IPS-20b (cell line): ENCODE measurements at regions not wholly inside any gene's neighbourhood (a gene's known extent, or its start where the extent isn't known, plus 50 kb on each side); places are given as distances from the start of the nearest gene placed in this dataset.

ENCODE experiments used
- H3K27ac ChIP-seq: one replicate; pipeline ENCODE4 v1.5.1; 2013; ENCODE audit warnings: low read length
- H3K27me3 ChIP-seq: 2 replicates; pipeline ENCODE4 v1.6.1; 2013; ENCODE audit warnings: mild to moderate bottlenecking, low read length, inconsistent platforms; ENCODE audit not compliant: insufficient read depth
- H3K36me3 ChIP-seq: 2 replicates; pipeline ENCODE4 v1.6.1; 2013; ENCODE audit warnings: low read depth, mild to moderate bottlenecking, inconsistent platforms, low read length, moderate library complexity; ENCODE audit not compliant: insufficient read depth
- H3K4me1 ChIP-seq: 2 replicates; pipeline ENCODE4 v1.6.1; 2013; ENCODE audit warnings: mild to moderate bottlenecking, control low read depth, inconsistent platforms, low read length, moderate library complexity; ENCODE audit not compliant: insufficient read depth
- H3K4me3 ChIP-seq: 2 replicates; pipeline ENCODE4 v1.5.1; 2013; ENCODE audit warnings: mild to moderate bottlenecking, low read length, inconsistent platforms
- H3K9ac ChIP-seq: 2 replicates; pipeline ENCODE4 v1.6.1; 2013; ENCODE audit warnings: low read depth, mild to moderate bottlenecking, inconsistent platforms, low read length, moderate library complexity
- H3K9me3 ChIP-seq: 2 replicates; pipeline ENCODE4 v1.6.1; 2013; ENCODE audit warnings: mild to moderate bottlenecking, low read depth, low read length, inconsistent platforms; ENCODE audit not compliant: insufficient read depth

- Histone ChIP-seq H3K27me3 (no peaks in the 10 kb centered on the region), H3K9ac (no peak overlapping the region), H3K27ac (no peak overlapping the region), H3K36me3 (no peaks in the 10 kb centered on the region), H3K4me3 (no peak overlapping the region), H3K4me1 (peaks cover 25% of the 10 kb centered on the region), H3K9me3 (no peaks in the 10 kb centered on the region)
Observed at GRCh38 chr2:58448845-58449244, 207.7 kb upstream of the FANCL start.

GRCh38 chr2:58448065-58448507 lies 207.0 kb upstream of the FANCL start:
- peaks cover 25% of the 10 kb centered on the region for H3K4me1 ChIP-seq
- no peaks in the 10 kb centered on the region for H3K36me3 ChIP-seq
- H3K27ac ChIP-seq, result no peak overlapping the region
- H3K4me3 ChIP-seq, result no peak overlapping the region
- H3K27me3 ChIP-seq, result no peaks in the 10 kb centered on the region
- no peak overlapping the region for H3K9ac ChIP-seq
- no peaks in the 10 kb centered on the region for H3K9me3 ChIP-seq

GRCh38 chr2:58447586-58447985 lies 206.5 kb upstream of the FANCL start:
- Histone ChIP-seq H3K4me1 (peaks cover 25% of the 10 kb centered on the region), H3K27ac (no peak overlapping the region), H3K4me3 (no peak overlapping the region), H3K9me3 (no peaks in the 10 kb centered on the region), H3K36me3 (no peaks in the 10 kb centered on the region), H3K27me3 (no peaks in the 10 kb centered on the region), H3K9ac (no peak overlapping the region)

GRCh38 chr2:58441643-58442042 lies 200.5 kb upstream of the FANCL start:
- H3K9me3 ChIP-seq, result no peaks in the 10 kb centered on the region
- no peaks in the 10 kb centered on the region for H3K36me3 ChIP-seq
- no peak overlapping the region for H3K4me3 ChIP-seq
- H3K4me1 ChIP-seq, result peaks cover 9% of the 10 kb centered on the region
- no peak overlapping the region for H3K27ac ChIP-seq
- H3K9ac ChIP-seq, result no peak overlapping the region
- no peaks in the 10 kb centered on the region for H3K27me3 ChIP-seq

- H3K27ac ChIP-seq, result no peak overlapping the region
- H3K4me1 ChIP-seq, result peaks cover 19% of the 10 kb centered on the region
Observed at GRCh38 chr2:58436872-58437271, 195.7 kb upstream of the FANCL start.

GRCh38 chr2:58435246-58435645 lies 194.1 kb upstream of the FANCL start:
- H3K36me3 ChIP-seq, result no peaks in the 10 kb centered on the region
- peaks cover 19% of the 10 kb centered on the region for H3K4me1 ChIP-seq
- no peak overlapping the region for H3K27ac ChIP-seq
- no peaks in the 10 kb centered on the region for H3K9me3 ChIP-seq
- no peak overlapping the region for H3K9ac ChIP-seq
- H3K4me3 ChIP-seq, result no peak overlapping the region
- no peaks in the 10 kb centered on the region for H3K27me3 ChIP-seq

More at GRCh38 chr2:58436872-58437271, 195.7 kb upstream of the FANCL start:
- H3K27me3 ChIP-seq, result no peaks in the 10 kb centered on the region
- no peak overlapping the region for H3K9ac ChIP-seq
- H3K36me3 ChIP-seq, result no peaks in the 10 kb centered on the region
- no peaks in the 10 kb centered on the region for H3K9me3 ChIP-seq
- H3K4me3 ChIP-seq, result no peak overlapping the region

GRCh38 chr2:58434692-58435091 lies 193.6 kb upstream of the FANCL start:
- Histone ChIP-seq H3K27ac (no peak overlapping the region), H3K36me3 (no peaks in the 10 kb centered on the region), H3K4me3 (no peak overlapping the region), H3K4me1 (peaks cover 22% of the 10 kb centered on the region), H3K9me3 (no peaks in the 10 kb centered on the region), H3K9ac (no peak overlapping the region), H3K27me3 (no peaks in the 10 kb centered on the region)

GRCh38 chr2:58432491-58433170 lies 191.5 kb upstream of the FANCL start:
- Histone ChIP-seq H3K9ac (no peak overlapping the region), H3K36me3 (no peaks in the 10 kb centered on the region), H3K4me3 (no peak overlapping the region), H3K9me3 (no peaks in the 10 kb centered on the region), H3K27me3 (no peaks in the 10 kb centered on the region), H3K4me1 (peaks cover 29% of the 10 kb centered on the region), H3K27ac (no peak overlapping the region)

GRCh38 chr2:58429014-58429875 lies 188.1 kb upstream of the FANCL start:
- peak overlapping the region; percentile 75 for H3K4me3 ChIP-seq
- no peaks in the 10 kb centered on the region for H3K36me3 ChIP-seq
- H3K27me3 ChIP-seq, result no peaks in the 10 kb centered on the region
- H3K4me1 ChIP-seq, result peaks cover 22% of the 10 kb centered on the region
- H3K9me3 ChIP-seq, result no peaks in the 10 kb centered on the region
- H3K27ac ChIP-seq, result peak overlapping the region; percentile 90
- peak overlapping the region; percentile 86 for H3K9ac ChIP-seq

- Histone ChIP-seq H3K4me3 (peak overlapping the region; percentile 97), H3K27me3 (no peaks in the 10 kb centered on the region), H3K27ac (peak overlapping the region; percentile 93), H3K36me3 (no peaks in the 10 kb centered on the region), H3K4me1 (peaks cover 22% of the 10 kb centered on the region), H3K9me3 (no peaks in the 10 kb centered on the region), H3K9ac (peak overlapping the region; percentile 98)
Observed at GRCh38 chr2:58428096-58429013, 187.2 kb upstream of the FANCL start.

GRCh38 chr2:58427572-58428095 lies 186.5 kb upstream of the FANCL start:
- H3K9me3 ChIP-seq, result no peaks in the 10 kb centered on the region
- H3K4me1 ChIP-seq, result peaks cover 20% of the 10 kb centered on the region
- H3K9ac ChIP-seq, result peak overlapping the region; percentile 98
- peak overlapping the region; percentile 93 for H3K27ac ChIP-seq
- no peaks in the 10 kb centered on the region for H3K27me3 ChIP-seq
- no peaks in the 10 kb centered on the region for H3K36me3 ChIP-seq
- H3K4me3 ChIP-seq, result peak overlapping the region; percentile 97
